A549 (cell line): ENCODE measurements at regions not wholly inside any gene's neighbourhood (a gene's known extent, or its start where the extent isn't known, plus 50 kb on each side); places are given as distances from the start of the nearest gene placed in this dataset.

Experiments
- ATAC-seq, 2 experiments: fragments of 200-7000 bp in 1 of 2; fragments of >200 bp in 1 of 2; cut with Nextera tagmentation in 1 of 2; cut with Tn5 transposase in 1 of 2; 3 replicates each; pipeline versions ENCODE4 v1.8.0 to v1.9.1; 2018 to 2020; ENCODE audit warnings: mild to moderate bottlenecking in 1 of 2, moderate library complexity in 1 of 2
- CTCF ChIA-PET: fragments of 300-600 bp; sonication (Branson Sonifier 250); formaldehyde crosslinking; extraction: SDS; loops from one replicate; lab custom pipeline; 2021; ENCODE audit warnings: antibody characterized with exemption, inconsistent platforms; lab: Yijun Ruan, JAX
- POLR2A ChIA-PET: fragments of 350-600 bp; formaldehyde crosslinking; extraction: SDS; loops from one replicate; lab custom pipeline; 2021; ENCODE audit warnings: antibody characterized with exemption, inconsistent platforms; lab: Yijun Ruan, JAX
- DNase-seq, 2 experiments: peaks; one replicate each; pipeline versions ENCODE4 v3.0.0 to v3.0.0-alpha.2; 2011 to 2016; ENCODE audit warnings: low read depth in 1 of 2, low spot score in 1 of 2
- FAIRE-seq: peaks from 2 replicates; lab custom pipeline; 2011; peaks lifted over from hg19 to GRCh38; lab: Jason Lieb, UNC
- H3K27ac ChIP-seq, 2 experiments: fragments of >200 bp; sonication (Bioruptor Twin); formaldehyde crosslinking; 3 replicates each; pipeline ENCODE4 v1.5.1; 2016 to 2017
- H3K4me1 ChIP-seq: fragments of >200 bp; sonication (Bioruptor Twin); formaldehyde crosslinking; 3 replicates; pipeline ENCODE4 v1.6.1; 2016
- H3K4me2 ChIP-seq: fragments of >200 bp; sonication (Bioruptor Twin); formaldehyde crosslinking; 3 replicates; pipeline ENCODE4 v1.6.1; 2016
- H3K4me3 ChIP-seq: fragments of >200 bp; sonication (Bioruptor Twin); formaldehyde crosslinking; 3 replicates; pipeline ENCODE4 v1.5.1; 2016
- H3K9me3 ChIP-seq: fragments of >200 bp; sonication (Bioruptor Twin); formaldehyde crosslinking; 3 replicates; pipeline ENCODE4 v1.6.1; 2016
- ATOH8 ChIP-seq: fragments of 250-450 bp; sonication (Bioruptor Pico); IDR thresholded peaks from 2 replicates; pipeline ENCODE4 v1.5.0; 2020; ENCODE audit warnings: low read depth, mild to moderate bottlenecking, moderate library complexity
- BHLHE40 ChIP-seq: IDR thresholded peaks from 2 replicates; pipeline ENCODE4 v1.6.1; 2012; ENCODE audit warnings: low read depth, low read length, inconsistent platforms
- CBX2 ChIP-seq: fragments of 200-600 bp; sonication (generic); IDR thresholded peaks from 2 replicates; pipeline ENCODE4 v1.6.1; 2016; ENCODE audit warnings: low read depth, mild to moderate bottlenecking, borderline replicate concordance
- CEBPB ChIP-seq, 2 experiments: fragments of >200 bp in 1 of 2; sonication (Bioruptor Twin) in 1 of 2; formaldehyde crosslinking in 1 of 2; IDR thresholded peaks; 2 replicates each; pipeline ENCODE4 v1.6.1; 2012 to 2016
- CHD4 ChIP-seq: fragments of 200-600 bp; sonication (generic); IDR thresholded peaks from 2 replicates; pipeline ENCODE4 v1.6.1; 2016; ENCODE audit warnings: antibody characterized with exemption, mild to moderate bottlenecking, borderline replicate concordance
- EHF ChIP-seq: fragments of 250-450 bp; sonication (Bioruptor Pico); IDR thresholded peaks from 2 replicates; pipeline ENCODE4 v1.5.0; 2020; ENCODE audit warnings: mild to moderate bottlenecking
- ELK1 ChIP-seq: fragments of 150-350 bp; IDR thresholded peaks from 2 replicates; pipeline ENCODE4 v1.6.1; 2014; ENCODE audit warnings: low read depth, mild to moderate bottlenecking, low read length
- FOSL2 ChIP-seq, 2 experiments: fragments of 450-650 bp in 1 of 2; fragments of >200 bp in 1 of 2; sonication (Bioruptor Twin) in 1 of 2; formaldehyde crosslinking; IDR thresholded peaks; 2 replicates each; pipeline versions ENCODE4 v1.5.0 to v1.6.1; 2016 to 2020; ENCODE audit warnings: mild to moderate bottlenecking in 1 of 2, moderate library complexity in 1 of 2
- FOXS1 ChIP-seq: fragments of 250-450 bp; sonication (Bioruptor Pico); IDR thresholded peaks from 2 replicates; pipeline ENCODE4 v1.5.0; 2020; ENCODE audit warnings: mild to moderate bottlenecking, moderate library complexity
- HDAC2 ChIP-seq: fragments of 200-600 bp; sonication (generic); IDR thresholded peaks from 2 replicates; pipeline ENCODE4 v1.6.1; 2016
- HOXA7 ChIP-seq: fragments of 250-450 bp; sonication (Bioruptor Pico); IDR thresholded peaks from 2 replicates; pipeline ENCODE4 v1.5.0; 2020; ENCODE audit warnings: mild to moderate bottlenecking, moderate library complexity
- JUNB ChIP-seq: fragments of >200 bp; sonication (Bioruptor Twin); formaldehyde crosslinking; IDR thresholded peaks from 2 replicates; pipeline ENCODE4 v1.6.1; 2016
- KDM1A ChIP-seq: fragments of 200-600 bp; sonication (generic); IDR thresholded peaks from 2 replicates; pipeline ENCODE4 v1.6.1; 2016; ENCODE audit warnings: low read depth, mild to moderate bottlenecking
- KDM5A ChIP-seq: fragments of 200-600 bp; sonication (generic); IDR thresholded peaks from 2 replicates; pipeline ENCODE4 v1.6.1; 2016; ENCODE audit warnings: antibody characterized with exemption, mild to moderate bottlenecking
- MAFK ChIP-seq: fragments of 450-650 bp; IDR thresholded peaks from 2 replicates; pipeline ENCODE4 v1.6.1; 2014; ENCODE audit not compliant: partially characterized antibody
- MYC ChIP-seq: IDR thresholded peaks from 2 replicates; pipeline ENCODE4 v1.6.1; 2012; ENCODE audit warnings: mild to moderate bottlenecking, inconsistent platforms, low read length, improper control_type of control experiment, borderline replicate concordance
- NPAS2 ChIP-seq: fragments of 250-450 bp; sonication (Bioruptor Pico); IDR thresholded peaks from 2 replicates; pipeline ENCODE4 v1.8.0; 2022; ENCODE audit warnings: mild to moderate bottlenecking, moderate library complexity, borderline replicate concordance
- PHF8 ChIP-seq: fragments of 200-600 bp; sonication (generic); IDR thresholded peaks from 2 replicates; pipeline ENCODE4 v1.6.1; 2016; ENCODE audit warnings: low read depth, mild to moderate bottlenecking, antibody characterized with exemption, moderate library complexity, borderline replicate concordance
- RARB ChIP-seq: fragments of 250-450 bp; sonication (Bioruptor Pico); IDR thresholded peaks from 2 replicates; pipeline ENCODE4 v1.8.0; 2021; ENCODE audit warnings: mild to moderate bottlenecking, moderate library complexity
- RCOR1 ChIP-seq: fragments of 150-350 bp; IDR thresholded peaks from 2 replicates; pipeline ENCODE4 v1.6.1; 2014; ENCODE audit warnings: antibody characterized with exemption, low read length, low read depth
- REST ChIP-seq: fragments of 200-600 bp; sonication (generic); IDR thresholded peaks from 2 replicates; pipeline ENCODE4 v1.6.1; 2016; ENCODE audit warnings: antibody characterized with exemption, mild to moderate bottlenecking, moderate library complexity
- RNF2 ChIP-seq: fragments of 200-600 bp; sonication (generic); IDR thresholded peaks from 2 replicates; pipeline ENCODE4 v1.6.1; 2016; ENCODE audit warnings: low read depth, mild to moderate bottlenecking, antibody characterized with exemption, moderate library complexity, borderline replicate concordance
- SREBF2 ChIP-seq: fragments of 450-650 bp; IDR thresholded peaks from 2 replicates; pipeline ENCODE4 v1.6.1; 2014; ENCODE audit warnings: mild to moderate bottlenecking, moderate library complexity
- TFCP2L1 ChIP-seq: fragments of 250-450 bp; sonication (Bioruptor Pico); IDR thresholded peaks from 2 replicates; pipeline ENCODE4 v1.5.0; 2021; ENCODE audit warnings: mild to moderate bottlenecking
- ZC3H11A ChIP-seq: fragments of 450-650 bp; IDR thresholded peaks from 2 replicates; pipeline ENCODE4 v1.6.1; 2014; ENCODE audit warnings: antibody characterized with exemption, mild to moderate bottlenecking
- ZFP36 ChIP-seq: fragments of 450-650 bp; IDR thresholded peaks from 2 replicates; pipeline ENCODE4 v1.6.1; 2014; ENCODE audit warnings: borderline replicate concordance; ENCODE audit not compliant: partially characterized antibody
- ZNF302 ChIP-seq: fragments of 250-450 bp; sonication (Bioruptor Pico); IDR thresholded peaks from 2 replicates; pipeline ENCODE4 v1.9.0; 2021; ENCODE audit warnings: inconsistent platforms, mild to moderate bottlenecking, moderate library complexity
- ZSCAN20 ChIP-seq: fragments of 250-450 bp; sonication (Bioruptor Pico); IDR thresholded peaks from 2 replicates; pipeline ENCODE4 v1.8.0; 2022; ENCODE audit warnings: mild to moderate bottlenecking, moderate library complexity
- WGBS: methylation state at CpG from one replicate; pipeline ENCODE4 v1.1.6; 2017; ENCODE audit errors: missing lambda C conversion rate; 5-methylcytosine and 5-hydroxymethylcytosine counted together
- TF ChIP-seq, protein P1 (sequence below): IDR thresholded peaks from 2 replicates; pipeline ENCODE4 v1.6.1; 2012
- TF ChIP-seq, protein P2 (sequence below): fragments of >200 bp; sonication (Bioruptor Twin); formaldehyde crosslinking; IDR thresholded peaks from 2 replicates; pipeline ENCODE4 v1.6.1; 2016

DNA sequence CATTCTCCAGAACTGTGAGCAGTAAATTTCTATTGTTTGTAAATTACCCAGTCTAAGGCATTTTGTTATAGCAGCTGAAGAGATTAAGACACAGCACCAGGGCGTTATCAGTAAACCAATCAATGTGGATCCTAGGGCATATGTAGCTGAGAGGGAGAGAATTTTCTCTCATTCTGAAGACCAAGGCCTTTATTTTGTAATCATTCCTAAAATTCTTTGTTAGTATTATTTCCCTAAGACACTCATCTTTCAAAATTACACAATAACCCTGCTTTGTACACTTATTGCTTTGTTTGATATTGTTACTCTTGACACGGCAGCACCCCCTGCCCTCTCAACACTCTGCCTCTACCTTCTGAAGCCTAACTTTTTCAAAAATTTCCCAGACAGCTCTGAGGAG, 419.1 kb downstream of the SLC4A3 start:
- WGBS = 53% methylated on average over 2 of the region's 2 CpGs
- ChIA-PET CTCF (no interaction called here), POLR2A (no interaction called here)
- TF ChIP-seq MYC (no peak), BHLHE40 (no peak), ZNF302 (no peak), PHF8 (no peak), ZFP36 (no peak), NPAS2 (CRISPR knock-in tag) (no peak), CEBPB (IDR thresholded peaks at IDR 0.05) (no peak), ELK1 (no peak), ZSCAN20 (CRISPR knock-in tag) (no peak), HDAC2 (no peak), RARB (no peak), SREBF2 (no peak), JUNB (no peak), HOXA7 (no peak), RCOR1 (no peak), EHF (CRISPR knock-in tag) (no peak), MAFK (no peak)
- ATAC-seq (no peak), DNase-seq (no peak), FAIRE-seq (no peak)
- Histone ChIP-seq H3K9me3 (no peaks in the 10 kb centered on the region), H3K27ac (no peak overlapping the region), H3K4me1 (0 out of 3 replicates have a peak, but pooled peaks cover 7% of the 10 kb centered on the region), H3K4me3 (no peak overlapping the region), H3K4me2 (no peak overlapping the region)

GRCh38 chr2:220051716-220052115, 424.3 kb downstream of the SLC4A3 start:
- Histone ChIP-seq H3K4me2 (no peak overlapping the region), H3K9me3 (0 out of 3 replicates have a peak, but pooled peaks cover 4% of the 10 kb centered on the region), H3K4me1 (no peaks in the 10 kb centered on the region), H3K4me3 (no peak overlapping the region), H3K27ac (no peak overlapping the region)
- ATAC-seq (no peak), FAIRE-seq (no peak), DNase-seq (no peak)
- 52% methylated on average over 3 of the region's 3 CpGs for WGBS
- no peak for TF ChIP-seq FOXS1 (CRISPR knock-in tag)
- TF ChIP-seq, protein P1, sequence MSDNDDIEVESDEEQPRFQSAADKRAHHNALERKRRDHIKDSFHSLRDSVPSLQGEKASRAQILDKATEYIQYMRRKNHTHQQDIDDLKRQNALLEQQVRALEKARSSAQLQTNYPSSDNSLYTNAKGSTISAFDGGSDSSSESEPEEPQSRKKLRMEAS = no peak
- TF ChIP-seq, protein P2, sequence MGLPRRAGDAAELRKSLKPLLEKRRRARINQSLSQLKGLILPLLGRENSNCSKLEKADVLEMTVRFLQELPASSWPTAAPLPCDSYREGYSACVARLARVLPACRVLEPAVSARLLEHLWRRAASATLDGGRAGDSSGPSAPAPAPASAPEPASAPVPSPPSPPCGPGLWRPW = no peak
- TF ChIP-seq CHD4 = no peak
- TF ChIP-seq RNF2 = no peak
- no peak for TF ChIP-seq ATOH8 (CRISPR knock-in tag)
- TF ChIP-seq REST = no peak
- TF ChIP-seq KDM5A = no peak
- no peak for TF ChIP-seq KDM1A
- TF ChIP-seq BHLHE40 = no peak
- no peak for TF ChIP-seq RARB
- TF ChIP-seq HDAC2 = no peak
- TF ChIP-seq TFCP2L1 (CRISPR knock-in tag) = no peak
- TF ChIP-seq ZC3H11A = no peak
- no peak for TF ChIP-seq CBX2
- no peak for TF ChIP-seq FOSL2 (IDR thresholded peaks at IDR 0.05)
- TF ChIP-seq FOSL2 (CRISPR knock-in tag; IDR thresholded peaks at IDR 0.05) = no peak
- ChIA-PET POLR2A (no interaction called here), CTCF (interaction anchor here (1.1 kb wide), 1 partner anchor 20 kb away, joined by 3 read pairs; no protein-coding TSS in a partner anchor)
